GM18520 (cell line): ENCODE measurements at regions not wholly inside any gene's neighbourhood (a gene's known extent, or its start where the extent isn't known, plus 50 kb on each side); places are given as distances from the start of the nearest gene placed in this dataset.

ENCODE experiments used
- ATAC-seq: cut with Tn5 transposase; IDR thresholded peaks from one replicate; pipeline ENCODE4 v1.9.1; 2021; ENCODE audit not compliant: unreplicated experiment

DNA sequence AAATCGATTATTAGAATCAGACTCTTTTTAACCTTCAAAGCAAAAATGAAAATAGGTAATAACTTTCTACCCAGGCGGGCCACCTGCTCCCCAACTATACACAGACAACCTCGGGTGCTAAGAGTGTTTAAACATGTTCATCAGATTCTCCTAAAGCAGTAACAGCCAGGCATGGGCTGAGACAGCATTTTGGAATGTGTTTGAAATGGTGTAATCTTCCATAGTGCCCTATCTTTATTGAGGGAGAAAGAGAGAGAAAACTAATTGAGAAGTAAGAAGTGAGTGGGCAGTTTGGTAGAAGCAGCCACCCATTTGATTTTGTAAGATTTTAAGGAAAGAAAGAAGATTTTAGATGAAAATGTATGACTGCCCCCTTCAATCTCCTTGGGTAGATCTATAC, 196.1 kb upstream of the CTAGE1 start:
- ATAC-seq = no peak

GRCh38 chr18:22623513-22623912, 205.8 kb upstream of the CTAGE1 start:
- no peak for ATAC-seq

DNA sequence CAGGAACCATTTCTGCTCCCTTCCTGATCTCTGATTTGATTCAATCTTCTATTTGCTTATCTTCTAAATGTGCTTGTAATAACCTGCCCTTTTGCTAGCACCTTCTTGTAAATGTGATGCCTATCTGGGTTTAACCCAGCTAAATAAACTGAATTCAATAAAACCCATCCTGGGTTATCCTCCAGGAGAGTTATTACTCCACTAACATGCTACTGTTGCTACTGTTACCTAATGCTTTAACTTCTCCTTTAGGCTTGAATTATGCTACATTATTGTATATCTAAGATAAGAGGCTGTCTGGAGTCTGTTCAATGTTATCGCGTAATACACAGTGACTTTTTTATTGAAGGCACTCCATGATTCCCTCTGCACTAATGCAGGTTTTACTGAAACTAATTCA, 206.5 kb upstream of the CTAGE1 start:
- no peak for ATAC-seq

GRCh38 chr18:22625406-22625805, 207.7 kb upstream of the CTAGE1 start:
- no peak for ATAC-seq

DNA sequence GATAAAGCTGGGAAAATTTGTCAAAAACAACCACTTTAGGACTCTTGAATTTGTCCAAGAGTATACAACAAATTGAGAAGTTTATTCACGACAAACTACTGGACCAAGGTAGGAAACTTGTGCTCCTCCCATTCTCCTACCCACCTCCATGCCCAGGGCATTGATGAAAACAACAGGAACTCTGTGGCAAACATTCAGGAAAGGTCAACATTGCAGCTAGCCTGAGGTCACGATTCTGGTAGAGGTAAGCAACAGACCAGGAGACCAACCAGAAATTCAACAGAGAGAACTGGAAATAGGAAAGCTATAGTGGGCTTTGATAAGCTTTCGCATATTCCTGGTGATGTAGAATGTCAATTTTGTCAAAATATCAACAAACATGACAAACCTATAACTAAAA, 209.1 kb upstream of the CTAGE1 start:
- no peak for ATAC-seq

GRCh38 chr18:22627506-22627905, 209.8 kb upstream of the CTAGE1 start:
- ATAC-seq = no peak

GRCh38 chr18:22628795-22629510, 211.2 kb upstream of the CTAGE1 start:
- ATAC-seq = no peak

DNA sequence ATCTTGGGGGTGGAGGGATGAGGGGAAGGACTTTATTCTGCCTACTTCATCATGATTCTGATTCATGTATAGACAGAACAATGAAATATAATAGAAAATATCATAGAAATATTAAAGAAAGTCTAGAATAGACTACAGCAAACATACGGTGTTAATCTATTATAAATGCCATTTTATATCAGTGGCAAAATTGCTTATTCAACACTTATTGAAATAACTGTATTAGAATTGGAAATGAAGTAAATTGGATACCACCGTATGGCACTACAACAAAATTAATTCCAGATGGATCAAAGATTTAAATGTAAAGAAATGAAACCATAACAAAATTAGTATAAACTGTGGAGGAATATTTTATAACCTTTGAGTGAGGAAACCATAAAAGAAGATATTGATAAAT, 213.3 kb upstream of the CTAGE1 start:
- ATAC-seq = no peak

GRCh38 chr18:22632191-22632590, 214.5 kb upstream of the CTAGE1 start:
- ATAC-seq = no peak

DNA sequence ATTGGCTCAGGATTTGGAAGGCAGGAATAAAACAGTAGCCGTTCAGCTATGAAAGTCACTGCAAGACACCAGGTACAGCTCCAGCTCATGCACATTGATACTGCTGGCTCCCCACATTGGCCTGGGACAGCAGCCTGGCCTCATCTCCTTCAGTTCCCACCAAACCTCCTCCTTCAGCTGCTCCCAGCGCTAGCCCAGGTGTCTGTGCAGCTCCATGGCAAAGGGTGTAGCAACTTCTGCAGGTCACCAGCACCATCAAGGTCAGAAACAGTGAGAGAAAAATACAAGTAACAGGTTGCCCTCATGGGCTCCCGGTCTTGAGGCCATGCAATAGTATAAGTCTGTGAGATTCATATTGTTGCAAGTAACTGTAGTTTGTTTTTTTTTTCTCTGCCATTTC, 216.7 kb upstream of the CTAGE1 start:
- ATAC-seq = no peak

GRCh38 chr18:22637787-22638186, 220.1 kb upstream of the CTAGE1 start:
- no peak for ATAC-seq

- no peak for ATAC-seq
Measured at GRCh38 chr18:22639026-22639463, 221.3 kb upstream of the CTAGE1 start.

GRCh38 chr18:22639561-22639960, 221.8 kb upstream of the CTAGE1 start:
- no peak for ATAC-seq

- no peak for ATAC-seq
Measured at GRCh38 chr18:22640281-22640842, 222.6 kb upstream of the CTAGE1 start.

- no peak for ATAC-seq
Measured at GRCh38 chr18:22641958-22642357, 224.2 kb upstream of the CTAGE1 start.

GRCh38 chr18:22643731-22644130, 226.0 kb upstream of the CTAGE1 start:
- no peak for ATAC-seq

GRCh38 chr18:22650247-22650646, 232.5 kb upstream of the CTAGE1 start:
- ATAC-seq = no peak

GRCh38 chr18:22657619-22658018, 239.9 kb upstream of the CTAGE1 start:
- ATAC-seq = no peak

DNA sequence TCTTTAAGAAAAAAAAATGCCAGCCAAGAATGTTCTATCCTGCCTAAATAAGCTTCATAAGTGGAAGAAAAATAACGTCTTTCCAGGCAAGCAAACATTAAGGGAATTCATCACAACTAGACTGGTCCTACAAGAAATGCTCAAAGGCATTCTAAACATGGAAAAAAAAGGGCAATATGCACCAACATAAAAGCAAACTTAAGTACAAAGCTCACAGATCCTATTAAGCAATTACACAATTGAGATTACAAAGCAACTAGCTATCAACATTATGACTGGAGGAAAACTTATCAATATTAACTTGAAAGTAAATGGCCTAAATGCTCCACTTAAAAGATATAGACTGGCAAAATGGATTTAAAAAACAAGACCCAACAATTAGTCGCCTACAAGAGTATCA, 240.6 kb upstream of the CTAGE1 start:
- no peak for ATAC-seq

DNA sequence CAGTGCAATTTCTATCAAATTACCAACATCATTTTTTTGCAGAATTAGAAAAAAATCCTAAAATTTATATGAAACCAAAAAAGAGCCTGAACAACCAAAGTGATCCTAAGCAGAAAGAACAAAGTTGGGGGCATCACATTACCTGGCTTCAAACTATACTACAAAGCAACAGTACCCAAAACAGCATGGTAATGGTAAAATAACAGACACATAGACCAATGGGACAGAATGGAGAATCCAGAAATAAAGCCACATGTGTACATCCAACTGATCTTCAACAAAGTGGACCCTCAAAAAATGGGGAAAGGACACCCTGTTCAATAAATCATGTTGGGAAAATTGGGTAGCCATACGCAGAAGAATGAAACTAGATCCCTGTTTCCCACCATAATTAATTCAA, 245.7 kb upstream of the CTAGE1 start:
- ATAC-seq = no peak

DNA sequence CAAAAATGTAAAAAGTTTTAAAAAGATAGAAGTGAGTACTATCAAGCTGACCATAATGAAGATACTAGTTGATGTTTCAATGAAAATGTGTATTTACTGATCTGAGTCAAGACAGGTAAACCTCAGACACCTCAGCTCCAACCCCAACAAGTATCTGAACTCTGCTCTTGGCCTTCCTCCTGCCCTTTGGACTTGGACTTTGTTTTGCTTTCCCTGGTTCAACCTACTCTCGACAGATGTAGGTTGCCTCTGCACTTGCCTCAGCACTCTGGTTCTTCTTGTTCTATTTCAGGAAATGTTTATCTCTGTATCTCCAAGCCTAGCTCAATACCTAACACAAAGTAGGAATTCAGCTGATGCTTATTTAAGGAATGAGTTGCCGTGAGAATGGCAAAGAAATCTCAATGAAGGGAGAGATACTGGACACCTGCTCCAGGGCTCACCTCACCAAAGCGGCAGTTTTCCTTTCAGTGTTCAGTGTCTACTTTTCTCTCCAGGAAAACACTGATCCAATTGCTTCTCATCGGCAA, 248.8 kb upstream of the CTAGE1 start:
- ATAC-seq = no peak

- no peak for ATAC-seq
Measured at GRCh38 chr18:22667156-22667555, 249.4 kb upstream of the CTAGE1 start.
